ENCODE measurements at regions not wholly inside any gene's neighbourhood (a gene's known extent, or its start where the extent isn't known, plus 50 kb on each side); places are given as distances from the start of the nearest gene placed in this dataset.

DNA sequence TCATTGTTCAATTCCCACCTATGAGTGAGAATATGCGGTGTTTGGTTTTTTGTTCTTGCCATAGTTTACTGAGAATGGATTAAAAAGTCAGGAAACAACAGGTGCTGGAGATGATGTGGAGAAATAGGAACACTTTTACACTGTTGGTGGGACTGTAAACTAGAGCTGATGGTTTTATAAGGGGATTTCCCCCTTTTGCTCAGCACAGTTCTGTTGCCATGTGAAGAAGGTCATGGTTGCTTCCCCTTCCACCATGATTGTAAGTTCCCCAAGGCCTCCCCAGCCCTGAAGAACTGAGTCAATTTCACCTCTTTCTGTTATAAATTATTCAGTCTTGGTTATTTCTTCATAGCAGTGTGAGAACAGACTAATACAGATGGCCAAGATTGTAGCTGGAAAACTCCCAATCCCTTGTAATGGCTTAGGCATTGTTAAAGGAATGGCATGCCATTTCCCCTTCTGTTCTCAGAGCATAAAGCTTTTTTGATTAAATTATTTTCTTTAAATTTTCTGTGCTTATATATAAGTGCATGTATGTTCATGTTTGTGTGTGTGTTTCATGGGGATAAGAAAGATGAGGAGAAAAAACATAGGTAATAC, 144.8 kb downstream of the BACH1 start:
- no peak for DNase-seq

DNA sequence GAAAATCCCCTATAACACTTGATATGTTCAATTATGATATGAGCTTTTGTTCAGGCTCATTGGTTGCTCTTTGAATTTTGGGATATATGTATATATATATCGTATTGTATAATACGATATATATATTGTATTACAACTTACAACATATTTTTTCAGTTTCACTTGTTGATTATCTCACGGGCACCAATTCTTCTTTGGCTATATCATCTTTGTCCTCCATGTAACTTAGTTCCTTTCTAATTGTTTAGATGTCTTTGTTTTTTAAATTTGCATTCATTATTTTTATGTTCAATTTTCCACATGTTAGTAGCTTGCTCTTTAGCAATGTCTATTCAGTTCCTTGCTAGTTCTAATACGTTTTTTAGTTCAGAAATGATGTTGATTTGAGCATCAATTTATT, 150.0 kb downstream of the BACH1 start:
- no peak for DNase-seq

DNA sequence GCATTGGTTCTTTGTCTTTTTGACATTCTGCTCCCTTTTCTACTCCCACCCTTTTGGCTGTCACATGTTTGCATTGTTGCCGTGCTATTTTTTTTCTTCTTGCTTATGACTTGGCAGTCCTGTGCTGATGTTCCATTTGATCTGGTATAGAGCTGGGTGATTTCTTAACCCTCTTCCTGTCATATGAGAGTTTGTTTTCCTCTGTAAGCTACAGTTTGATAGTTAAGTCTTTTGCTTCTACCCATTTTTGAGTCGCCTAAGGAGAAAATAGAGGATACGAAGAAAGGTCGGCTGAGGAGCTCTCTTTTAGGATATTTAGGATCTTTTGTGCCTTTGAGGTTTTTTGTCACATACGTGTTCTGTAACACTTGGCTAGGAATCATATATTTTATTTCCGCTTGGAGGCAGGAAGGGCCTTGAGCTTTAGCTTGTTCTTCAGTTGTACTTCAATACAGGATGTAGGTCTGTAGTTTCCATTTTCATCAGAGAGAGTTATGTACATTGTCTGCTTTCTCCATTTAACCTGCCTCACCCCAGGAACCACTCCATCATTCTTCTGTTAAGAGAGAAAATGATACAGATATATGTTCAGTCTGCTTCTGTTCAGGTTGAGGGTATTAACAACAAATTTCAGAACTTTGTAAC, 150.7 kb downstream of the BACH1 start:
- no peak for DNase-seq

DNA sequence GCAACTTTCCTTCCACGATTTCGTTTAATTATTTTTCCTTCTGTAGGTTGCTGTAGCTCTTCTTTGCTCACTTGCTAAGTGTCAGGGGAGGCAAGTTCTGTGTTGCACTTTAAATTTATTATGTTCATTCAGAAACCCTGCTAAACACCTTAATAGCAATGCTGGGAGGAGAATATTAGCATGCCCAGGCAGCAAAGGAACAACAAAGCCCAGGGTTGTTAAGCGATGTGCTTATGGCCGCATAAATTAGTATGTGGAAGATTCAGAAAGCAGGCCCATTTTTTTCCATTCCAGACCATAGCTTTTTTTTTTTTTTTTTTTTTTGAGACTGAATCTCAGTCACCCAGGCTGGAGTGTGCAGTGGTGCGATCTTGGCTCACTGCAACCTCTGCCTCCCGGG, 151.3 kb downstream of the BACH1 start:
- no peak for DNase-seq

DNA sequence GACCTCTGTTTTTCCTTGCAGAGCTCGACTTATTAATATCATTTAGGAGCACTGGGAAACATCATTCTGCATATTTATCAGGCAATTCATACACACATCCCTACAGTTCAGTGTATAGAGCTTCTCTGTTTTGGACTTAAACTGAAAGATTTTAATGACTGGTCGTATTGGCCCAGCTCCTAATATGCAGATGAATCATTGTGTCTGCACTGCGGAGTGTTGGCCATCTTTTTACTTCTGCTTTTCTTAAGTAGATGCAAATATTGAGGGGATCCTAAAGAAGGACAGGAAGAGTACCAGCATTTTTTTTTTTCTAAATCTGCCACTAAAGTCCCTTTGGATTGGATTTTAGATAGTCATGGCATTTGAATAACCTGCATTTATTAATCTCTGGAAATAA, 154.8 kb downstream of the BACH1 start:
- no peak for DNase-seq

DNA sequence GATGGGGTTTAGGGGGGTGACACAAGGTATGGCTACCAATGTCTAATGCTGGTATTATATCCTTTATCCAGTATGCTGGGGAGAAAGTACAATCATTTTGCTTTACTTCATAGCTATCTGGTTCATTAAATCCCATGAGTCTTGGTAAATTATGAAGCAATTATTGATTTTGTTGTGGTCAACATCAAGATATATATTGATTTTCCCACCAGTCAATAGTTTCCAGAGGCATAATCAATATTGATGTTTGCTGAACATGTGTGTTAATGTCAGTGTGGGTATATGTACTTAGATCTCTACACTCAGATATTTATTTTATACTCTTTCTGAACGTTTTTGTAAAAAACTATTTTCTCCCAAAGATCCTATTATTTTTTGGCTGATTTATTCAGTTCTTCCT, 155.5 kb downstream of the BACH1 start:
- DNase-seq, result no peak

DNA sequence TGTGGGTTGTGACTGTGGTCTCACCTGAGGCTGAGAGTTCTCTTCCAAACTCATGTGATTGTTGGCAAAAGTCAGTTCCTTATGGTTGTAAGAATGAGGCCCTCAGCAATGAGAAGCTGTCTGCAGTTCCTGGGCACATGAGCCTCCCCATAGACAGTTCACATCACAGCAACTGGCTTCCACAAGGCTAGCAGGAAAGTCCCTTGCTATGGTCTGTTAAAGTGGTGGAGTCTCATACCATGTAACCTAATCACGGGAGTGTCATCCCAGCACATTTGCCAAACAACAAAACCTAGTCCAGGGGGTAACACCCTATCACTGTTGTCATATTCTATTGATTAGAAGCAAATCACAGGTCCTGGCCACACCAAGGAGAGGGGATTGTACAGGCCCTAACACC, 163.8 kb downstream of the BACH1 start:
- no peak for DNase-seq

DNA sequence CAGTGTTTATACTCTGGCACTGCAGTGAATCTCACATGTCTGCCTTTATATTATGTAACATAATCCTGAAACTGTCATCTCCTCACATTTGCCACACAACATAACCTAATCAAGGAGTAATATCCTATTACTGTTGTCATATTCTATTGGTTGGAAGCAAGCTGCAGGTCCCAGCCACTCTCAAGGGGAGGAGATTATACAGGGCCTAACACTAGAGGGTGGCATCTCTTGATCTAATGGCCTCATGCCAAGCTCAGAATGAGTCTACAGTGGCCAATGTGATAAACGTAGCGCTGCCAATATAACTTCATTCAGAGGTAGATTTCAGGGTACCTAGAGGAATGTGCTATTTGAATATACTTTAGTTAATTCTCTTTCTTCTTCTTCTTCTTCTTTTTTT, 166.8 kb downstream of the BACH1 start:
- DNase-seq, result no peak

DNA sequence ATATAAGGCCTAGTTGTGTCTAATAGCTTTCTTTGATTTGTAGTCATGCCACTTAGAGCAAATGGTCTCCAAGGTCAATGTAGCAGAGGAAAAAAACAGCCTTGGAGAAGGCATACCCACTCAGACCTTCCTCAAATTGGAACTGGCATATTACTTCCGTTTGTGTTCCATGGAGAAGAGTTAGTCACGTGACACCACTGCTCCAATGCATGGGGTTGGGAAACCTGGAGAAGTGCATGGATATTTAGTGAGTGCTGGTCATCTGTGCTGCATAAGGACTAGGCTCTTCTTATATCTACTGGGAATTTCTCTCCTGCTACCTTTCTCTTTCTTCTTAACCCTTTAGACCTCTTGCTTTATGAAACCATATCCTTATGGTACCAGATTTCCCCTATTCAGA, 167.8 kb downstream of the BACH1 start:
- no peak for DNase-seq

DNA sequence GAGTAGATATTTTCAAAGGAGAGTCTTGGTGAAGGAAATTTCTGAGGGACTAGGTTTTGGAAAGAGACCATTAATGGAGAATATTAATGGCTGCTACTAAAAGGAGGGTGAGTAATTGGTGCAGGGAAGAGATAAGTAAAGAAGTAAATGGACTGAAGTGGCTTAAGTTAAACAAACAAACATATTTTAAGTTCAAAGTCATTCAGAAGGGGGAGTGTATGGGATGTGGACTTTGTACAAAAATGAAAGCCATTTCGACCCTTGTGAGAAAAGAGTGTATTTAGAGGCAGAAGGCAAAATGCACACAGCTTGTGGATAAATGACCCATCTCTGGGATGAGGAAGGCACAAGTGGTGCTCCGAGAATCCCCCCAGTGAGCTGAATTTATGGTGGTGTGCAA, 171.7 kb downstream of the BACH1 start:
- no peak for DNase-seq

DNA sequence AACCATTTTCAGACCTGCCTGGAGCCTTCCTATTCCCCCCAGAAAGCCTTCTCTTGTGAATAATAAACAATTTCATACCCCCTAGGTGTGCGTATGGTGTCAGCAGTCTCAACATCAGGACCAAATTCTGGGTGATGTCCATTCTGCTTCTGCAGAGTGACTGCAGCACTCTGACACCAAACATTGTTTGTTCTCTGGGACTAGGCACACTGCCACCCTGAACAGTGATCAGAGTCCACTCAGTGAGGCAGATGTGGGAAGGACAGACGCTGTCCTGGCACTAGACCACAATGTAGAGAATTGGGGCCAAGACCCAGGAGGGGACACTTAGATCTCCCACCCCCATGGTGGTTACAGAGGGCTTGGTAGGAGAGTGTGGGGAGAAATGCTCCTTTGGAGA, 175.1 kb downstream of the BACH1 start:
- DNase-seq, result no peak

DNA sequence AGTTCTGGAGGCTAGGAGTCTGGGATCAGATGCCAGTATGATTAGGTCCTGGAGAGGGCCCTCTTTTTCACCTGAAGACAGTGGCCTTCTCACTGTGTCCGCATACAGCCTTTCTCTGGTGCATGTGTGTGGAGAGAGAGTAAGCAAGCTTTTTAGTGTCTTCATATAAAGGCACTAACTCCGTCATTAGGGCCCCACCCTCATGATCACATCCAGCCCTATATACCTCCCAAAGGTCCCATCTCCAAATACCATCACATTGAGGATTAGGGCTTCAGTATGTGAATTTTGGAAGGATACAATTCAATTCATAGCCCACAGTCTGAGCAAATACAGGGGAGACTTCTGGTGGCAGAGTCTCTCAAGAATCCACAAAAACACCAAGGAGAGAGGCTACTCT, 176.6 kb downstream of the BACH1 start:
- no peak for DNase-seq

DNA sequence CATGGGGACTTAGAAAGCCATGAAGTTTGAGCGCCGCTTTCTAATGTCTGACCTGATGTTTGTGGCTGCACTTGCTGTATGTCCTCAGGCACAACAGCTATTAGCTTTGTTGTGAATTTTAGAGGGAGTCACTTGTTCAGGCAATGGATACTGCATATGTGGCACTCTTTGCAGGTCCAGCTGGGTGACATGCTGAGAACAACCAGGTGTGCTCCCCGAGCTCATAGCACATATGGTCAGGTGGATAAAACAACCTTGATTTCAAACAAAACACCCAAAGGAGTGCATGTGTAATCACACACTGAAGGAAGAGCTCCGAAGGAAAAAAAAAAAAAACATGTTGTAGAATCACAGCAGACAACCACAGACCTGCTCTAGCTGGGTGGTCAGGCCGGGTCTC, 178.6 kb downstream of the BACH1 start:
- DNase-seq, result no peak

DNA sequence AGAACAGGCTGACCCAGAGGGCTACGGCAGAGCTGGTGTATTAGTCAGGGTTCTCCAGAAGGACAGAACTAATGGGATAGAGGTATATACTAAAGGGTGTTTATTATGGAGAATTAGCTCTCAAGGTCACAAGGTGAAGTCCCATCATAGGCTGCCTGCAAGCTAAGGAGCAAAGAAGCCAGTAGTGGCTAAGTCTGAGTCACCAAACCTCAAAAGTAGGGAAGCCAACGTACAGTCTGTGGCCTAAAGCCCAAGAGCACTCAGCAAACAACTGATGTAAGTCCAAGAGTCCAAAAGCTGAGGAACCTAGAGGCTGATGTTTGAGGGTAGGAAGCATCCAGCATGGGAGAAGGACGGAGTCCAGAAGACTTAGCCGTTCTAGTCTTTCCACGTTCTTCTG, 179.2 kb downstream of the BACH1 start:
- no peak for DNase-seq

DNA sequence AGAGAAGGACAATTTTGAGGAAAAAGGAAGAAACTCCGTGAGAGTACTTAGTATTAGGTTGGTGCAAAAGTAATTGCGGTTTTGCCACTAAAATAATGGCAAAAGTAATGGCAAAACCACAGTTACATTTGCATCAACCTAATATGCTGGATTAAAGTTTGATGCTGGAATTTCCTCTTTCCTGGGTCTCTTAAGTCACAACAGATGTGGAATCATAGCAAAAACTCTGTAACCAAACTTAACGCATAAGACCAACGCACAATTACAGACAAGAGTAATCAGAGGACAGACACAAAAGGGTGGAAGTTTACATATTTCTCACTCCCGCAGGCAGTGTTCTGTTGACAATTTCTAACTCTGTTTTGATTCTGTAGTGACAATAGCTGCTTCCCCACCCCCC, 182.4 kb downstream of the BACH1 start:
- DNase-seq, result no peak

DNA sequence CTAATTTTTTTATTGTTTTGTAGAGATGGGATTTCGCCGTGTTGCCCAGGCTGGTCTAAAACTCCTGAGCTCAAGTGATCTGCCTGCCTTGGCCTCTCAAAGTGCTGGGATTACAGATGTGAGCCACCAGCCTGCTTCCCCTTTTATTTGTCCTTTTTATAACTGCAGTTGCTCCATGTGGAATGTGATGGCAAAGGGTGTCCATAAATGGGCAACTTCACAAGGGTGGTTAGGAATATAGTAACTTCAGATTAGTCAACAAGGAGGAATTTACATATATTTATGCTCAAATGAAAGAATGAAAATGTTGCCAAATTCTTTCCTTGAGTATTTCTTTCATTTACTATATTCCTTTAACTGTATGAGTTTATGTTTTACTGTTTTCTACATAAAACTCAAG, 182.9 kb downstream of the BACH1 start:
- DNase-seq, result no peak

DNA sequence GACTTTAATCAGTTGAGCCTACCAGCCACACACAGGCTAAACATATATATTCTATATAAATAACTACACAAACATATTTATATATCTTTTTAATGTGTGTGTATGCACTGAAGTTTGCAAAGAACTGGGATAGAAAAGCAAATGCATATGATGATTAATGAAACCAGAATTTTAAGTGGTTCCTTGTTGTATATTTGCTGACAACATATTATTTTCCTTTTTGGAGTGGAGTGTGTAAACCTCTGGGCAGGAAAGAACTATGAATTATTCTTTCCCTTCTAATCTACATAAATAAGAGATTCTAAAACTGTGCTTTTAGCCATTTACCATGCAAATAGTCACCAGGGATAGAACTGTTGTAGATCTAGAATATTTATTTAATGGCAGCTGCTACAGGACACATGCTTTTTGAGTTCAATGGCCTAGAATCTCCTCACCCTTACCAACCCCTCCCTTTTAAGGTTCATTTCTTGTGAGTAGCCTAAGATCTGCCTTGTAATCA, 187.6 kb downstream of the BACH1 start:
- DNase-seq, result no peak

All from stimulated activated CD4-positive, alpha-beta T cell treated with anti-CD3 and anti-CD28 coated beads, Interleukin-2, amount 100 ng/mL, for 48 hours (primary cell).